ENCODE measurements at regions not wholly inside any gene's neighbourhood (a gene's known extent, or its start where the extent isn't known, plus 50 kb on each side); places are given as distances from the start of the nearest gene placed in this dataset.

GRCh38 chr13:40288259-40288658 lies 378.2 kb downstream of the FOXO1 start:
- no peak for DNase-seq (ENCODE audit: low read depth)
- H3K4me3 ChIP-seq (ENCODE audit: low read depth, low read length) = no peak overlapping the region
- TF ChIP-seq, protein P1, sequence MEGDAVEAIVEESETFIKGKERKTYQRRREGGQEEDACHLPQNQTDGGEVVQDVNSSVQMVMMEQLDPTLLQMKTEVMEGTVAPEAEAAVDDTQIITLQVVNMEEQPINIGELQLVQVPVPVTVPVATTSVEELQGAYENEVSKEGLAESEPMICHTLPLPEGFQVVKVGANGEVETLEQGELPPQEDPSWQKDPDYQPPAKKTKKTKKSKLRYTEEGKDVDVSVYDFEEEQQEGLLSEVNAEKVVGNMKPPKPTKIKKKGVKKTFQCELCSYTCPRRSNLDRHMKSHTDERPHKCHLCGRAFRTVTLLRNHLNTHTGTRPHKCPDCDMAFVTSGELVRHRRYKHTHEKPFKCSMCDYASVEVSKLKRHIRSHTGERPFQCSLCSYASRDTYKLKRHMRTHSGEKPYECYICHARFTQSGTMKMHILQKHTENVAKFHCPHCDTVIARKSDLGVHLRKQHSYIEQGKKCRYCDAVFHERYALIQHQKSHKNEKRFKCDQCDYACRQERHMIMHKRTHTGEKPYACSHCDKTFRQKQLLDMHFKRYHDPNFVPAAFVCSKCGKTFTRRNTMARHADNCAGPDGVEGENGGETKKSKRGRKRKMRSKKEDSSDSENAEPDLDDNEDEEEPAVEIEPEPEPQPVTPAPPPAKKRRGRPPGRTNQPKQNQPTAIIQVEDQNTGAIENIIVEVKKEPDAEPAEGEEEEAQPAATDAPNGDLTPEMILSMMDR (conservative IDR thresholded peaks at IDR 0.05; ENCODE audit: low read depth, low read length) = no peak

DNA sequence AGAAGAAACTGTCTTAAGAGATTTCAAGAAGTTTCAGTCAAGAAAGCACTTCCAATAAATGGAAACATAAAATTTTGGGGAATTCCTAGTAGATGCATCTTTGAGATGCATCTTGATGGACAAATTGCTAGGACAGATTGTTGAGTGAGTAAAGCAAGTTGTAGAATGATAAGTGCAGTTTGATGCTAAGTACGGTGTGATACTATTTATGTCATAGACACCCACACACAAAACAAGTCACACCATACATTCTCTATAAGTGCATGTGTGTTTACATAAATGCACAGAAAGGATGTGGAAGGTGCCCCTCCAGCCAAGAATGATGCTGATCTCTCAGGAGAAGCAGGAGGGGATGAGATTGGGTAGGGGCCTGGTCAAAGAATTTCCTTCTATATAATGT lies 375.7 kb downstream of the FOXO1 start:
- no peak for DNase-seq (ENCODE audit: low read depth)
- TF ChIP-seq, protein P1 (conservative IDR thresholded peaks at IDR 0.05; ENCODE audit: low read depth, low read length) = no peak
- H3K4me3 ChIP-seq (ENCODE audit: low read depth, low read length) = no peak overlapping the region

DNA sequence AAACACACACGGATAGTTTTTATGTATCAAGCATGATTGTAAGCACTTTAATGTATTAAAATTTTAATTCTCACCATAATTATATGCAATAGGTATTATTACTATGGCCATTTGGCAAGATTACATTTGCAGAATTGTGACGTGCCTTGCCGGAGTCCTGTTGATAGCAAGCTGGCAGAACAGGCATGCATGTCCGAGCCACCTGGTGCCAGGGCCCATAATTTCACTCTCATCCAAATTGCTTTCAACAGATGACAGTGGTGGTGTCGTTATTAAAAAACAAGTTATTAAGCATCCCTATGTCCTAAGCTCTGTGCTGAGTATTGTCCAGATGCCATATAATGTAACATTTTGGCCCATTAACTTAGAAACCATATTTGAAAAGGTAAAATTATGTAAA lies 374.3 kb downstream of the FOXO1 start:
- H3K4me3 ChIP-seq (ENCODE audit: low read depth, low read length) = no peak overlapping the region
- TF ChIP-seq, protein P1 (conservative IDR thresholded peaks at IDR 0.05; ENCODE audit: low read depth, low read length) = no peak
- DNase-seq (ENCODE audit: low read depth) = no peak

- TF ChIP-seq, protein P1 (conservative IDR thresholded peaks at IDR 0.05; ENCODE audit: low read depth, low read length) = no peak
- H3K4me3 ChIP-seq (ENCODE audit: low read depth, low read length) = no peak overlapping the region
- no peak for DNase-seq (ENCODE audit: low read depth)
Measured at GRCh38 chr13:40292536-40292935, 373.9 kb downstream of the FOXO1 start.

DNA sequence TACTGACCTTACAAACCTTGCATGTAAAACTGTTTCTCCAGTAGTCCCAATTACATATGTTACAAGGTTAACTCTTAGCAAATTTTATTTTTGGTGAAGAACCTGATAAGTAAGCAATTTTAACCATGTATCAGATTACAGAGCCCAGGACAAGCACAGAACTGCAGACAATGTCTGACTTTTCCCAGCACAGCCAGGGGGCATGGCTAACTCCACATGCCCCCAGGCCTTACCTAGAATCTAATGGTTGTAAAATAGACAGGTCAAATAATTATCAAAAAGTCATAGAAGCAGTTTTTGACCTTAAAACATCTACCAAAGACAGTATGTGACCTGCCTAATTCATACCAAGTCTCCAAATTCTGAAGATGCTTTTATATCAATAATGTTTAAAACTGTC lies 364.1 kb downstream of the FOXO1 start:
- TF ChIP-seq, protein P1 (conservative IDR thresholded peaks at IDR 0.05; ENCODE audit: low read depth, low read length) = no peak
- H3K4me3 ChIP-seq (ENCODE audit: low read depth, low read length) = no peak overlapping the region
- no peak for DNase-seq (ENCODE audit: low read depth)

DNA sequence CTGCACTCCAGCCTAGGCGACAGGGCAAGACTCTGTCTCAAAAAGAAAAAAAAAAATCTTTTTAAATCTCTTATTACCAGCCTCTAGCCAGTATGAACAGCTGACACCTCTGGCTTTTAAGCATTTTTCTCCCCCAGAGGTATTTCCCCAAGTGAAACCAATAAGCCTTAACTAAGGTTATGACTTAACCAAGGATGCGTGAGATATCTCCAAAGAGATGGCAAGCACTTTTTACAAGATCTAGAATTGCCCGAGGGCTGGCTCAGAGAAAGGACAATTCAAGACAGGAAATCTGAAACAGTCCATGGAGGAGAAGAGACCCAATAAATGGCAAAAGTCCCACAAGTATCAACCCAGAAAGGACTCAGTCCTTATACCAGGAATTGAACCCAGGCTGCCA lies 362.1 kb downstream of the FOXO1 start:
- no peak overlapping the region for H3K4me3 ChIP-seq (ENCODE audit: low read depth, low read length)
- DNase-seq (ENCODE audit: low read depth) = no peak
- TF ChIP-seq, protein P1 (conservative IDR thresholded peaks at IDR 0.05; ENCODE audit: low read depth, low read length) = no peak

DNA sequence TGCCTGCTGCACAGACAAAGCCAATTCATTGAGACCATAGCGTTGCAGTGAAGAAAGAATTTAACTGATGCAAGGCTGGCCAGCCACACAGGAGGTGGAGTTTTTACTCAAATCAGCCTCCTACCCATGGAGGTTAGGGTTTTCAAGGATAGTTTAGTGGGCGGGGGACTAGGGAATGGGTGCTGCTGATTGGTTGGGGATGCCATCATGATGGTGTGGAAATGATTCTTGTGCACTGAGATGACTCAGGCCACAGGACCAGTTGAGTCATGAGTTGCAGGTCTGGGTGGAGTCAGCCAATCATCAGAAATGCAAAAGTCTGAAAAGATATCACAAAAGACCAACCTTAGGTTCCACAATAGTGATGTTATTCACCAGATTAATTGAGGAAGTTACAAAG lies 359.6 kb downstream of the FOXO1 start:
- no peak overlapping the region for H3K4me3 ChIP-seq (ENCODE audit: low read depth, low read length)
- TF ChIP-seq, protein P1 (conservative IDR thresholded peaks at IDR 0.05; ENCODE audit: low read depth, low read length) = no peak
- no peak for DNase-seq (ENCODE audit: low read depth)

All from choroid plexus epithelial cell (primary cell).